Cerebellar nuclear complex (tissue), 1 donor: ENCODE measurements at regions not wholly inside any gene's neighbourhood (a gene's known extent, or its start where the extent isn't known, plus 50 kb on each side); places are given as distances from the start of the nearest gene placed in this dataset.

Experiments
- DNase-seq, 2 experiments: peaks; one replicate each; lab custom pipeline; 2025; lab: John Stamatoyannopoulos, UW

DNA sequence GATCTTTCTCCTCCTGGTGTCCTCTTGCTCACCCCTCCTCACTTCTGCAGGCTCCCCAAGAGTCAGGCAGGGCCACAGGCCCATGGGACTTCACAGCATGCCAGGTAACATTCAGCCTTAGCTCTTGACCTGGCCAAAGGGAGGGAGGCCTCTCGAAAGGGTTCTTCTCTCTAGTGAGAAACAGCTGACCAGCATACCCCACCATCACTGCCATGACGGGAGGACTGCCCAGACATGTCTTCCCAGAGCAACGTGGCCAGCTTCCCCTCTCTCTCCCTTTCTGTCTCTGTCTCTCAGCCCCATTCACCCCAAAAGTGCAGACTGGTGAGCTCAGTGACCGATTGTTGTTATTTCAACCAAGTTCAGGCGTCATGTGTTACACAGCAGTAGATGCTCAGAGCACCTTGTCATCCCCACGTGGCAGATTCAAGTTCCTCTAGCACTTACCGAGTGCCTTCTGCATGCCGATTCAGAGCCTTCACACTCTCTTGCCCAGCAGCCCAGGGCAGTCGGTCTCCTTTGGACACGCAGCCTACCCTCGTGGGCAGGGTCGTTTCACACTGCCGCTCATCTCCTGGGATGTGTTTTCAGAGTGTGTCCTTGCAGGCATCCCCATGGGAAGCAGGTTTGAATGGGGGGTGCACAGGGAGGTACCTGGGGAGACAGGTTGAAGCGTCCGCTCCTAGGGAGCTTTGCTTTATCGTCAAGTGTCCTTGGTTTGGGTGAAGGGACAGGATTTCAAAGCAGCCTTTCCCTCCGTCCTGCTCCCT lies 259.9 kb downstream of the NDUFA10 start:
- no peak for DNase-seq

DNA sequence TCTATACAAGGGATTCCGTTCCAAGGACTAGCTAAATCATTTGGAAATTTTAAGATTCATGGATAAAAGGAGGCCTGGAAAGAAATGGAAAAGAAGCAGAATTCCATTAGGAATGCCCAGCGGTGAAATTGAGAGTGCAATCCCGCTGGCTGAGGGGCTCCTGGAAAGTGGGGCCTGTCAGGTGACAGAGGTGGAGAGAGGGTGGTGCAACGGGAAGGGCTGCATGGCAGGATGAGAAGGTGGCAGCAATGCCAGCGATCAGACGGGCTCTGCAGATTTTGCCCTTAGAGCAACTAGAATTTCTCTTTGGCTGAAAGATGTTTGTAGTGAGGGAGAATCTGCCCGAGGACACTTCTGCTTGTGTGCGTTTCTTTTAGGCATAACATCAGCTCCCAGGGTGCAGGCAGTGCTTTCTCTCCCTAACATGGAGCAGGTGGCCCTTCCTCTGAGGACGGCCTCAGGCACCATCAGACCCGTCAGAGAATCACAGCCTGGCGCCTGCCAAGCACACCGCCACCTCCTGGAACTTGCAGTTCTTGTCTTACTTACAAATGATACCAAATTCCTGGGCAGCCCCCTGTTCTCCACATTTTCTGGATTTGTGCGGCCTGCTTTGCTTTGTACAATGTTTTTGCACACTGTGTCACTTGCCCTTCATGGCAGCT lies 261.6 kb downstream of the NDUFA10 start:
- no peak for DNase-seq

GRCh38 chr2:239762655-239763269 lies 262.4 kb downstream of the NDUFA10 start:
- no peak for DNase-seq

DNA sequence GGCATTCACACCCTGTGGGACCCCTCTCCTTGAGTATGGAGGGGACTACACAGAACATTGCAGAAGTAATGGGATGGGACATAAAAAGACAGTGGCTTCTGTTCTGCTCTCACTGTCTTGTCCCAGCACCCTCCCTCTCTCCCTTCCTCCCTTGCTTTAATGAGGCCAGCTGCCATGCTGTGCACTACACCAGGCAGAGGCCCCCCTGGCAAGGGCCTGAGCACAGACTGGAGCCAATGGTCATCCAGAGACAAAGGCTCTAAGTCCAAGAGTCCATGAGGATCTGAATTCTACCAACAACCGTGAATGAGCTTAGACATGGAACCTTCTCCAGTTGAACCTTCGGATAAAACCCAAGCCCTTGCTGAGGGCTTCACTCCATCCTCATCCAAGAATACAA lies 263.0 kb downstream of the NDUFA10 start:
- no peak for DNase-seq

DNA sequence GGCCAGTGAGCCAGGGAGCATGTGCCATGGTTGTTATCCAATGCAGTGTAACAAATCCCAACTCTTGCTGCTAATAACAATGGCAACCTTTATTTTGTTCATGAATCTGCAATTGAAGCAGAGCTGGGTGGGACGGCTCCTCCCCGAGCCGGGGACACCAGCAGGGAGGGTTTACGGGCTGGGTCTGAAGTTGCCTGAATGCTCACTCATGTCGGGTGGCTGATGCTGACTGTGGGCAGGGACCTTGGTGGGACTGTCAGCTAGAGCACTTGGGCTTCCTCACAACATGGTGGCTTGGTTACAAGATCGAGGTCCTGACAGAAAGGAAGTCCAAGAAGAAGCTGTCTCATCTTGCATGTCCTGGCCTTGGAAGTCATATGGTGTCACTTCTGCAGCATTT lies 264.5 kb downstream of the NDUFA10 start:
- DNase-seq = no peak

GRCh38 chr2:239758279-239758877 lies 266.8 kb downstream of the NDUFA10 start:
- DNase-seq = no peak

DNA sequence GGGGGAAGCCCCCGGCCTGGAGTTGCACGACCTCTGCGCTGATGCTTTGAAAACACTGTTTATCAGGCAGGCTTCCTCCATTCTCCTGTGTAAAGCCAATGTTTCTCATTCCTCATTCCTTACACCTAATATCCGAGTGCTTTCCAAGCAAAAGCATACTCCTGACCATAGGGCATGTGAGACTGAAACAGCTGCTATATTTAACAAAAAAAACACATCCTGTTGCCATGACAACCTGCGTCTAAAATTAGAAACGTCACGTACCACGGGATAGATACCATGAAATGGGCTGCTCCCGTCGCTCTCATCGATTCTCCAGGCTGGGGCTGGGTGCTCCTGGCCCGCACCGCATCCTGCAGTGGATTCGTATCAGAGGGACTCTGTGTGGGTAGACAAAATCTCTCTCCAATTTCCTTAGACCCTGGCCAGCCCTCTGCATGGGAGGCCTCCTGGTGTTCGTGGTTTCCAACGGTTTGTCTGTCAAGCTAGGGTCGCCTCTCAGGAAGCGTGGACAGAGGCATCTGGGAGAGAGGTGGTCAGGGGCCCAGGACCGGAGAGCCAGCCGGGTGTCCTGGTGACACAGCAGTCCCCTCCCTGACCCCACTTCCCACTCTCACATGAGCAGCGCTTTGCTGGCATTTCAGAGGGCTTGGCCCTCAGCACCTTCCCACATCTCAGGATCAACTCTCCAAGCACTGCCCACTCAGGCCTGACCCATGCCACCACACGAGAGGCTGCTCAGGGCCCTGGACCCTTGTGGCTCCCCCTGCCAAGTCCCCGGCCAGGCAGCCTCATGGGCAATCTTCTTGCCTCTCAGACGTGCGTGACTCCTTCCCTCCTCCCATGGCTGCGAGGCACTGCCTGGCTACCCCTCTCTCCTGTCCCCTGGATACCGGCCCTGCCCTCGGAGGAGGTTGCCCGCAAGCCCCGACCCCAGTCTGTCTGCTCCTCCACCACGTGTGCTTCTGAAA lies 268.1 kb downstream of the NDUFA10 start:
- DNase-seq = no peak

DNA sequence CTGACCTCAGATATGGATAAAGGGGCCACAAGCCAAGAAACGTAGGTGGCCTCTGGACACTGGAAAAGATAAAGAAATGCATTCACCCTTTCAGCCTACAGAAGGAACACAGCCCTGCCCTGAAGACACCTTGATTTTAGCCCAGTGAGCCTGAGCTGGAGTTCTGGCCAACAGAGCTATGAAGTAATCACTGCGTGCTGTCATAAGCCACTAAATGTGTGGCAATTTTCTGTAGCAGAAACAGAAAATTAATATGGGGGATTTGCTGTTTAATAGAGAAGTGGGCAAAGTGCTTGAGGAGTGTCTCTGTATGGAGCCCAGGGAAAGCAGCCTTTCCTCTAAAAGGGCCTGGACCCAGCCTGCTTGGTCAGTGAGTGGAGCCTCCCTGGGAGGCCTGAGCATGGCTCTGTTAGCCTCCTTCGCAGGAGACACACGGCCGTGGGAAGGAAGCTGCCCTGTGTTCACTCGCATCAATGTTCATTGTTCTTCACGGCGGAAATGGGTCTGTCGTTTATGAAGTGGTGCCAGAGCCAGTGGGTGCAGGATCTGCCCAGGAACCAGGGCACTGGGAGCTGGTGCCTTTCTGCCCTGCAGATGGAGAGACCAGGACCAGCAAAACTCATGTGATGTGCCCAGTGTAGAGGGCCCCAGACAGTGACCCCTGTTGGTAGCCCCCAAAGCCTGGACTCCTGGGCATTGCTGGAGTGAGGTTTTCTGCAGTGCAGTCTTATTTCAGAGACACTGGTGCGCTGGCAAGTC lies 268.9 kb downstream of the NDUFA10 start:
- DNase-seq = no peak

DNA sequence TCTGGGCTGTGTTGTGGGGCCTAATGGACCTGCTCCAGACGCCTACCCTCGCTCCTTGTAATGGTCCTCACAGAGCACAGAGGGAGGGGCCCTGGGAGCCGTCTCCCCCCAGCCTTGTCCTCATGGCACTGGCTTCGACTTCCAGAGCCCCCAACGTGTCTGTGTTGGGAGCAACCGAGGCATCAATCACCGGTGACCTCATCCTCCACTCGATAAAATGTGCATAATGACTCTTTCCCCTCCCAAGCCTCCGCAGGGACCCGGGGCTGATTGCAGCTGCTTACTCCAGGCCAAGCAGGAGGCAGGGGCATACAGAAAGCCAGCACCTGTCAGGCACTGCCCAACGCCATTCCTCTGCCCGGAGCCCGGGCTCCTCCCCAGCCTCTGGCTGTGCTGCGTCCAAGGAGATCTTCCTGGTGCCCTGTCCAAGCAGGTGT lies 271.7 kb downstream of the NDUFA10 start:
- DNase-seq = no peak

DNA sequence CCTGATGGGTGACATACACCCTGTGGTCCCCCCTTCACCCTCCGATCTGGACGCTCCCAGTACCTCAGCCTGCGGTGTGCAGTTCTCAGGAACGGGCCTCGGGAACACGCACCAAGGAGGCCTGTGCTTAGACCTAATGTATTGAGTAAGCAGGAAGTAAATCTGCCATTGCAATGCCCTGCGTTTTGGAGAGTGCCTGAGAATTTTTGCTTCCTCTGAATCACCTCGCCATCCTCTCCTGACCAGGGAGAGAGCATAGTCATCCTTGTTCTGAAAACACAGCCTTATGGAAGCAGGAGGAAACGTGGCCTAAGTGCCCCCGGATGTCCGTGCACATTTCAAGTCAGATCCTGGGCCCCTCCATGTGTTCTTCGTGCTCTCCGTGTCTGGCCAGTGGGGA lies 272.2 kb downstream of the NDUFA10 start:
- no peak for DNase-seq

- no peak for DNase-seq
Observed at GRCh38 chr2:239751679-239752355, 273.3 kb downstream of the NDUFA10 start.

DNA sequence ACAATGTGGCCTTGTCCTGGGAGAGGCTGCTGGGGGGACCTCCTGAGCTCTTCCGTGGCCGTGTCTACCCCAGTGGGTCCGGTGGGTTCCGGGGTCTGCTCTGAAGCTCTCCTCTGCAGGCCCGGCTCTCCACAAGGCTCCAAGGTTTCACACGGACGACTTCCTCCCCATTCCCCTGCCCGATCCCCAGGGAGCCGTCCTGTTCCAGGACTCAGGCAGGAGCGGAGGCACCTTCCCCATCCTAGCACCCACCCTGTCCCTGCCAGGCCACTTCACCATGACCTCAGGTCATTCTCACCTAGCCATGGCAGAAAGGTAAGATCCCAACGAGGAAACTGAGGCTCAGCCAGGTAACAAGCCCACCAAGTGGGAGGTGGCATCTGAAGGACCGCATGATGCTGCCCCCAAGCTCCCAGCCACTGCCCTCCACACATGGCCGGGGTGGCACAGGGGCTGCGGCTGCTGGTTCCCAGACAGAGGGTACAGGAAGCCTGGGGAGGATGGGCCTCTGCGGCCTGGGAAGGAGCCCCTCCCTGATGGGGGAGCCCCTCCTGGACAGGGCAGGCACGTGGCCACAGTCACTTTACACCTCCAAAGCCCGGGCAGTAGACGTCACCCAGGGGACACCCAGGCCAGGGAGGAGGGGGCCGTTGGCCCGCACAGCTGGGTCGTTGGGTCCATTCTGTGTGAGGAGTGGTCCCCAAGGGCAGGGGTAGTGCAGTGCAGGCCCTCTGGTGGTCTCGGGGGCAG lies 274.0 kb downstream of the NDUFA10 start:
- no peak for DNase-seq

GRCh38 chr2:239750045-239750835 lies 274.9 kb downstream of the NDUFA10 start:
- no peak for DNase-seq

DNA sequence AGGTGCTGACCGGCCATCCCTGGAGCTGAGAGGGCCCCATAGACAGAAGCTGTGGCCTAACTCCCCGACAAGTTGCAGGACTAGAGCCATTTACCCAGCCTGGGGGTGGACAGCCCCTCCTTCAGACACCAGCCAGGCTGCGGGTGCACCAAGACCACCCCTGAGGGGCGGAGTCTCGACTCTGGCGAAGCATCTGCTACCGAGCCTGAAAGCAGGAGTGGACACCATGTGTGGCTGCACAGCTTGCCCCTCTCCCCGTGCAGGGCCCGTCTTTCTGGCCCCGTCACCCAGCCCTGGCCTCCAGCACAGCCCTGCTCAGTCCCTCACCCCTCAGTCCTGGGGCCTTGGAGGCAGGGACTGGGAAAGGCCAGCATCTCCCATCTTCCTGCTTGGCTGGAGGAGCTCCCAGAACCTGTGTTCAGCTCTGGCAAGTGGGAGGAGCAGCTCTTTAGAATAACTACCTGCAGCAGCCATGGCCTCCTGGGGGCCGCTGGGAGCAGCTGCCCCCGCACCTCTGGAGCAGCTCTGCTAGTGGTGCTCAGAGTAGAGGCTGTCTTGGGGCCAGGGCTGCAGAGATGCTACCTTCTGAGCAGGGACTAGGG lies 275.8 kb downstream of the NDUFA10 start:
- no peak for DNase-seq

DNA sequence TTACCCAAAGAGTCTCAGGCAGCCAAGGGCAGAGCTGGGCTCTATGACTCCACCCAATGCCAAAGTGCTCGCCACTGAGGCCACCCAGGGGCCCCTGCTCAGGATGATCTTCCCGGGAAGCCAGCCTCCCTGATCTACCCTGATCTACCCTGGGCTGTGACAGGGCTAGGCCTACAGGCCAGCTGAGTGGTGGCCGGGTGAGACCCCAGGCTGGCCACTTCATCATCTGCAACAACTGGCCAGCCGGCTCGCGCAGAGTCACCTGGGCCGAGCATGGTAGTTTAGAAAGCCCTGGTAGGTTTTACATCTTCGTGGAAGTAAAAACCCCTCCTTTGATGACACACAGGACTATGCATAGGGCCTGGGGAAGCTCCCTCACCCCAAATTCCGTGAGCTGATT lies 276.3 kb downstream of the NDUFA10 start:
- no peak for DNase-seq

DNA sequence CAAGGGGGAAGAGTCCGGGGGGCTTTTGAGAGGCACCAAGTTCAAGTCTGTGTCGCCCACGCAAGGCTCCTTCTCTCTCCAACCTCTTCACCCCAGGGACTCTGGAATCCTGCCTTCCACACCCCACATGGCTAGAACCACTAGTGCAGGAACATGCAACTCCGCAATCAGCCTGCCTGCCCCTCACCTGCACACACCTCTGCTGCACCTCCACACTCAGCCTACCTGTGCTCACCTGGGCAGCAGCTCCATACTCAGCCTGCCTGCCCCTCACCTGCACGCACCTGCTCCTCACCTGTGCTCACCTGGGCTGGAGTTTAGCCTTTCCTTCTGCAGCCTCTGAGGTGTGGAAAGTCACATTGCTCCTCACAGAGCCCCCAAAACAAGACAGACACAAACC lies 277.4 kb downstream of the NDUFA10 start:
- no peak for DNase-seq

DNA sequence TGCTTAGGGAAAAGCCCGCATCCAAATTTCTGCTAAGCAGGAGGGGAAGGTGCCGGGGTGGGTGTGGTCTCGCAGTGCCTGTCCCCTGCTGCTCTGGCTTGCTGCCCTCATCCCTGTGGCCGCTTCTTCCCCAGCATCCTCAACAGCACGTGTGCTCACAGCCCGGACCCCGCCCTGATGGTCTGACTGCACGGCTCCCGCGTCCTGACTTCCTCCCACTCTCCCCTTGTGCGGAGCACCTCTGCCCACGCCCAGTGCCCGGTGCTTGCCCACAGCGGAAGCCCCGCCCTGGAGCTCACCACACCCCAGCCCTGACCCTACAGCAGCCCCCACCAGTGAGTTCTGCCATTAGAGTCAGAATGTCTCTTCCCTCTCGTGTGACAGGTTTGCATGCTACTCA lies 277.9 kb downstream of the NDUFA10 start:
- no peak for DNase-seq

- no peak for DNase-seq
Observed at GRCh38 chr2:239746559-239747246, 278.4 kb downstream of the NDUFA10 start.
